ENCODE measurements at regions not wholly inside any gene's neighbourhood (a gene's known extent, or its start where the extent isn't known, plus 50 kb on each side); places are given as distances from the start of the nearest gene placed in this dataset.

GRCh38 chr1:117770981-117771531, 158.4 kb downstream of the GDAP2 start:
- Histone ChIP-seq H3K9ac (no peak overlapping the region), H3K27ac (no peak overlapping the region), H3K4me1 (ENCODE audit: low read depth, poor library complexity, severe bottlenecking) (no peaks in the 10 kb centered on the region), H3K27me3 (ENCODE audit: insufficient read depth, low read depth) (no peaks in the 10 kb centered on the region), H4K20me1 (ENCODE audit: insufficient read depth) (no peaks in the 10 kb centered on the region), H3K36me3 (ENCODE audit: insufficient read depth) (no peaks in the 10 kb centered on the region), H3K4me2 (no peak overlapping the region), H2AFZ (ENCODE audit: low read depth) (no peak overlapping the region), H3K4me3 (IDR thresholded peaks at IDR 0.05; ENCODE audit: insufficient read depth, low read depth, low read length) (no peak overlapping the region), H3K79me2 (ENCODE audit: insufficient read depth, low read depth) (no peaks in the 10 kb centered on the region)
- TF ChIP-seq CTCF (conservative IDR thresholded peaks at IDR 0.05; ENCODE audit: low read depth, low read length), result no peak

- Histone ChIP-seq H3K4me1 (ENCODE audit: low read depth, poor library complexity, severe bottlenecking) (no peaks in the 10 kb centered on the region), H3K27me3 (ENCODE audit: insufficient read depth, low read depth) (no peaks in the 10 kb centered on the region), H4K20me1 (ENCODE audit: insufficient read depth) (no peaks in the 10 kb centered on the region), H3K4me2 (no peak overlapping the region), H3K9ac (no peak overlapping the region), H2AFZ (ENCODE audit: low read depth) (no peak overlapping the region), H3K36me3 (ENCODE audit: insufficient read depth) (no peaks in the 10 kb centered on the region), H3K79me2 (ENCODE audit: insufficient read depth, low read depth) (no peaks in the 10 kb centered on the region), H3K4me3 (IDR thresholded peaks at IDR 0.05; ENCODE audit: insufficient read depth, low read depth, low read length) (no peak overlapping the region), H3K27ac (no peak overlapping the region)
- no peak for TF ChIP-seq CTCF (conservative IDR thresholded peaks at IDR 0.05; ENCODE audit: low read depth, low read length)
Measured at GRCh38 chr1:117779364-117779763, 150.1 kb downstream of the GDAP2 start.

- H3K4me2 ChIP-seq, result no peak overlapping the region
- H3K79me2 ChIP-seq (ENCODE audit: insufficient read depth, low read depth), result no peaks in the 10 kb centered on the region
- no peaks in the 10 kb centered on the region for H3K36me3 ChIP-seq (ENCODE audit: insufficient read depth)
- no peaks in the 10 kb centered on the region for H3K4me1 ChIP-seq (ENCODE audit: low read depth, poor library complexity, severe bottlenecking)
- H3K4me3 ChIP-seq (IDR thresholded peaks at IDR 0.05; ENCODE audit: insufficient read depth, low read depth, low read length), result no peak overlapping the region
- no peak overlapping the region for H3K9ac ChIP-seq
- H3K27ac ChIP-seq, result no peak overlapping the region
- no peak overlapping the region for H2AFZ ChIP-seq (ENCODE audit: low read depth)
- no peaks in the 10 kb centered on the region for H4K20me1 ChIP-seq (ENCODE audit: insufficient read depth)
- H3K27me3 ChIP-seq (ENCODE audit: insufficient read depth, low read depth), result no peaks in the 10 kb centered on the region
- no peak for TF ChIP-seq CTCF (conservative IDR thresholded peaks at IDR 0.05; ENCODE audit: low read depth, low read length)
Measured at GRCh38 chr1:117780687-117781475, 148.5 kb downstream of the GDAP2 start.

GRCh38 chr1:117782056-117782455, 147.4 kb downstream of the GDAP2 start:
- Histone ChIP-seq H3K27me3 (ENCODE audit: insufficient read depth, low read depth) (no peaks in the 10 kb centered on the region), H3K27ac (no peak overlapping the region), H2AFZ (ENCODE audit: low read depth) (no peak overlapping the region), H3K9ac (no peak overlapping the region), H3K4me1 (ENCODE audit: low read depth, poor library complexity, severe bottlenecking) (no peaks in the 10 kb centered on the region), H3K4me2 (no peak overlapping the region), H3K4me3 (IDR thresholded peaks at IDR 0.05; ENCODE audit: insufficient read depth, low read depth, low read length) (no peak overlapping the region), H3K79me2 (ENCODE audit: insufficient read depth, low read depth) (no peaks in the 10 kb centered on the region), H3K36me3 (ENCODE audit: insufficient read depth) (no peaks in the 10 kb centered on the region), H4K20me1 (ENCODE audit: insufficient read depth) (no peaks in the 10 kb centered on the region)
- TF ChIP-seq CTCF (conservative IDR thresholded peaks at IDR 0.05; ENCODE audit: low read depth, low read length), result no peak
